ENCODE measurements at regions not wholly inside any gene's neighbourhood (a gene's known extent, or its start where the extent isn't known, plus 50 kb on each side); places are given as distances from the start of the nearest gene placed in this dataset.
"Not testable (repeated sequence)": the region's sequence is repeated elsewhere in the genome, so short reads cannot be mapped to it uniquely, and the experiment has no call there.

GRCh38 chr22:22296047-22296446 is 51.5 kb downstream of the VPREB1 start:
- H3K27me3 Mint-ChIP-seq (ENCODE audit: low read depth); DNase-seq (ENCODE audit: low spot score); intact Hi-C loops (cut with micrococcal nuclease); H3K27ac Mint-ChIP-seq: not testable (repeated sequence)
- peak overlapping the region; percentile 60 for H3K4me3 Mint-ChIP-seq (ENCODE audit: low read depth)
- H3K9me3 Mint-ChIP-seq = peaks cover 14% of the 10 kb centered on the region
- H3K4me1 Mint-ChIP-seq (ENCODE audit: low read depth) = peaks cover 23% of the 10 kb centered on the region
- peaks cover 19% of the 10 kb centered on the region for H3K36me3 Mint-ChIP-seq (ENCODE audit: low read depth)

GRCh38 chr22:22297159-22297793 is 52.7 kb downstream of the VPREB1 start:
- peak overlapping the region; percentile 69 for H3K27ac Mint-ChIP-seq
- H3K4me3 Mint-ChIP-seq (ENCODE audit: low read depth) = peak overlapping the region; percentile 87
- peaks cover 24% of the 10 kb centered on the region for H3K4me1 Mint-ChIP-seq (ENCODE audit: low read depth)
- intact Hi-C loops (cut with micrococcal nuclease); H3K27me3 Mint-ChIP-seq (ENCODE audit: low read depth); DNase-seq (ENCODE audit: low spot score): not testable (repeated sequence)
- peaks cover 14% of the 10 kb centered on the region for H3K9me3 Mint-ChIP-seq
- peaks cover 20% of the 10 kb centered on the region for H3K36me3 Mint-ChIP-seq (ENCODE audit: low read depth)

- intact Hi-C loops (cut with micrococcal nuclease); H3K27me3 Mint-ChIP-seq (ENCODE audit: low read depth): not testable (repeated sequence)
- Mint-ChIP-seq H3K4me3 (ENCODE audit: low read depth) (peak overlapping the region; percentile 87), H3K4me1 (ENCODE audit: low read depth) (peaks cover 24% of the 10 kb centered on the region), H3K27ac (peak overlapping the region; percentile 69), H3K9me3 (peaks cover 14% of the 10 kb centered on the region), H3K36me3 (ENCODE audit: low read depth) (peaks cover 20% of the 10 kb centered on the region)
- peak; percentile 77 for DNase-seq (ENCODE audit: low spot score)
These were observed 53.4 kb downstream of the VPREB1 start for GRCh38 chr22:22297794-22298653.

- H3K36me3 Mint-ChIP-seq (ENCODE audit: low read depth) = peaks cover 16% of the 10 kb centered on the region
- peak overlapping the region; percentile 87 for H3K4me3 Mint-ChIP-seq (ENCODE audit: low read depth)
- peak overlapping the region; percentile 69 for H3K27ac Mint-ChIP-seq
- H3K9me3 Mint-ChIP-seq = peaks cover 14% of the 10 kb centered on the region
- H3K4me1 Mint-ChIP-seq (ENCODE audit: low read depth) = peaks cover 24% of the 10 kb centered on the region
- H3K27me3 Mint-ChIP-seq (ENCODE audit: low read depth); intact Hi-C loops (cut with micrococcal nuclease); DNase-seq (ENCODE audit: low spot score): not testable (repeated sequence)
These were observed 54.0 kb downstream of the VPREB1 start for GRCh38 chr22:22298654-22299009.

GRCh38 chr22:22300511-22300910 is 55.9 kb downstream of the VPREB1 start:
- H3K4me3 Mint-ChIP-seq (ENCODE audit: low read depth); H3K27ac Mint-ChIP-seq; intact Hi-C loops (cut with micrococcal nuclease); H3K27me3 Mint-ChIP-seq (ENCODE audit: low read depth); DNase-seq (ENCODE audit: low spot score): not testable (repeated sequence)
- Mint-ChIP-seq H3K36me3 (ENCODE audit: low read depth) (peaks cover 28% of the 10 kb centered on the region), H3K4me1 (ENCODE audit: low read depth) (peaks cover 27% of the 10 kb centered on the region), H3K9me3 (peaks cover 14% of the 10 kb centered on the region)

GRCh38 chr22:22300946-22301345 is 56.4 kb downstream of the VPREB1 start:
- intact Hi-C loops (cut with micrococcal nuclease); H3K27ac Mint-ChIP-seq; H3K4me3 Mint-ChIP-seq (ENCODE audit: low read depth); DNase-seq (ENCODE audit: low spot score); H3K27me3 Mint-ChIP-seq (ENCODE audit: low read depth): not testable (repeated sequence)
- H3K4me1 Mint-ChIP-seq (ENCODE audit: low read depth) = peaks cover 24% of the 10 kb centered on the region
- H3K9me3 Mint-ChIP-seq = peaks cover 14% of the 10 kb centered on the region
- peaks cover 31% of the 10 kb centered on the region for H3K36me3 Mint-ChIP-seq (ENCODE audit: low read depth)

GRCh38 chr22:22316589-22316988 is 72.0 kb downstream of the VPREB1 start:
- Mint-ChIP-seq H3K9me3 (no peaks in the 10 kb centered on the region), H3K27me3 (ENCODE audit: low read depth) (no peaks in the 10 kb centered on the region), H3K27ac (no peak overlapping the region), H3K4me1 (ENCODE audit: low read depth) (no peaks in the 10 kb centered on the region), H3K36me3 (ENCODE audit: low read depth) (peaks cover 28% of the 10 kb centered on the region), H3K4me3 (ENCODE audit: low read depth) (no peak overlapping the region)
- intact Hi-C loops (cut with micrococcal nuclease) = no loop called here
- DNase-seq (ENCODE audit: low spot score) = no peak

GRCh38 chr22:22318723-22319465 is 74.3 kb downstream of the VPREB1 start:
- DNase-seq (ENCODE audit: low spot score) = no peak
- Mint-ChIP-seq H3K36me3 (ENCODE audit: low read depth) (peaks cover 22% of the 10 kb centered on the region), H3K9me3 (no peaks in the 10 kb centered on the region), H3K27ac (no peak overlapping the region), H3K4me3 (ENCODE audit: low read depth) (no peak overlapping the region), H3K27me3 (ENCODE audit: low read depth) (no peaks in the 10 kb centered on the region), H3K4me1 (ENCODE audit: low read depth) (no peaks in the 10 kb centered on the region)
- intact Hi-C loops (cut with micrococcal nuclease) = no loop called here

GRCh38 chr22:22321743-22322611 is 77.4 kb downstream of the VPREB1 start:
- H3K4me3 Mint-ChIP-seq (ENCODE audit: low read depth); H3K27me3 Mint-ChIP-seq (ENCODE audit: low read depth); H3K4me1 Mint-ChIP-seq (ENCODE audit: low read depth); intact Hi-C loops (cut with micrococcal nuclease); H3K27ac Mint-ChIP-seq; H3K9me3 Mint-ChIP-seq: not testable (repeated sequence)
- DNase-seq (ENCODE audit: low spot score) = peak; percentile 69
- H3K36me3 Mint-ChIP-seq (ENCODE audit: low read depth) = peaks cover 10% of the 10 kb centered on the region

GRCh38 chr22:22322792-22323191 is 78.2 kb downstream of the VPREB1 start:
- no peak overlapping the region for H3K4me3 Mint-ChIP-seq (ENCODE audit: low read depth)

GRCh38 chr22:22327723-22328122 is 83.1 kb downstream of the VPREB1 start:
- H3K27me3 Mint-ChIP-seq (ENCODE audit: low read depth) = peaks cover 13% of the 10 kb centered on the region
- intact Hi-C loops (cut with micrococcal nuclease) = no loop called here
- no peak overlapping the region for H3K4me3 Mint-ChIP-seq (ENCODE audit: low read depth)
- H3K4me1 Mint-ChIP-seq (ENCODE audit: low read depth) = peaks cover 1% of the 10 kb centered on the region
- H3K27ac Mint-ChIP-seq = no peak overlapping the region
- DNase-seq (ENCODE audit: low spot score) = no peak
- H3K9me3 Mint-ChIP-seq = no peaks in the 10 kb centered on the region
- H3K36me3 Mint-ChIP-seq (ENCODE audit: low read depth) = no peaks in the 10 kb centered on the region

More at GRCh38 chr22:22322792-22323191, 78.2 kb downstream of the VPREB1 start:
- Mint-ChIP-seq H3K27me3 (ENCODE audit: low read depth) (no peaks in the 10 kb centered on the region), H3K9me3 (no peaks in the 10 kb centered on the region), H3K4me1 (ENCODE audit: low read depth) (no peaks in the 10 kb centered on the region), H3K36me3 (ENCODE audit: low read depth) (peaks cover 8% of the 10 kb centered on the region), H3K27ac (no peak overlapping the region)
- intact Hi-C loops (cut with micrococcal nuclease) = no loop called here
- no peak for DNase-seq (ENCODE audit: low spot score)

GRCh38 chr22:22329792-22330191 is 85.2 kb downstream of the VPREB1 start:
- Mint-ChIP-seq H3K27ac (no peak overlapping the region), H3K4me1 (ENCODE audit: low read depth) (peaks cover 1% of the 10 kb centered on the region), H3K9me3 (no peaks in the 10 kb centered on the region), H3K27me3 (ENCODE audit: low read depth) (peaks cover 31% of the 10 kb centered on the region), H3K36me3 (ENCODE audit: low read depth) (no peaks in the 10 kb centered on the region), H3K4me3 (ENCODE audit: low read depth) (no peak overlapping the region)
- intact Hi-C loops (cut with micrococcal nuclease) = no loop called here
- no peak for DNase-seq (ENCODE audit: low spot score)
